Anterior cingulate cortex (tissue), 58 donors: ENCODE measurements at regions not wholly inside any gene's neighbourhood (a gene's known extent, or its start where the extent isn't known, plus 50 kb on each side); places are given as distances from the start of the nearest gene placed in this dataset.

ENCODE experiments used
- DNase-seq, 58 donors: peaks; one replicate each; lab custom pipeline; 2025; lab: John Stamatoyannopoulos, UW

DNA sequence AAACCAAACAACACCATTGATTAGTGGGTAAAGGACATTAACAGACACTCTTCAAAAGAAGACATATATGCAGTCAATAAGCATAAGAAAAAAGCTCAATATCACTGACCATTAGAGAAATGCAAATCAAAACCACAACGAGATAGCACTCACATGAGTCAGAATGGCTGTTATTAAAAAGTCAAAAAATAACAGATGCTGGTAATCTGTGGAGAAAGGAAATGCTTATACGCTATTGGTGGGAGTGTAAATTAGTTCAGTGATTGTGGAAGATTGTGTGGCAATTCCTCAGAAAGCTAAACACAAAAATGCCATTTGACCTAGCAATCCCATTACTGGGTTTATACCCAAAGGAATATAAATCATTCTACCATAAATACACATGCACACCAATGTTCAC lies 182.6 kb downstream of the TRPC6 start:
- no peak for DNase-seq

DNA sequence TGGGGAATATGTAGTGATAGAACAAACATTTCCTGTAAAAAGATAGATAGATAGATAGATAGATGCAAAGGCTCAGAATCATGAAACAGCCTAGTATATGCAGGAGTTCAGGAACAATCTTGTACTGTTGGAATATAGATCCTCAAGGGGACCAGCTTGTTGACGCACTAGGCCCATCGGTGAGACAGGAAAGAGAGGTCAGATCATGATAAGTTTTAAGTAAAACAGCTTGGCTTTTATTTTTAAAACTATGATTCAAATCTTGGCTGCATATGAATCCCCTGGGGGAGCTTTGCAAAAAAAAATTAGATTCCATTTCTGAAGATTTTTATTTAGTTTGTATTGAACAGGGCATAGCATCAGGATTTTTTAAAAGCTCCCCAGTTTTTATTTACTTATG lies 185.8 kb downstream of the TRPC6 start:
- no peak for DNase-seq

DNA sequence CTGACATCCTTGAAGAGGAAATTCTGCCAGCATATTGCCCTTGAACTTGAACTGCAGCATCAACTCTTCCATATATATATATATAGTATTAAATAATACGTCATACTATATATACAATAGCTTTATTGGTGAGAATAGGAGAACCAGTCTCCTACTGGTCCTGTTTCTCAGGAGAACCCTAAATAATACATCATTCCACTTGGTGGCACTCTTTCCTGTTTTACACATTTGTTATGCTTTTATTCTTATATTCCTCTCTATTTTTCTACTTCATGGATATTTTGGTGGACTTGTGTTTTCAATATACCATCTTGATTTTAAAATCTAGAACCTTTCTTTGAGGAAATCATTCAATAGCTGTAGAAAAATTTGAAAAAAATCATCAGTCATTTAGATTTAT lies 193.3 kb downstream of the TRPC6 start:
- no peak for DNase-seq

DNA sequence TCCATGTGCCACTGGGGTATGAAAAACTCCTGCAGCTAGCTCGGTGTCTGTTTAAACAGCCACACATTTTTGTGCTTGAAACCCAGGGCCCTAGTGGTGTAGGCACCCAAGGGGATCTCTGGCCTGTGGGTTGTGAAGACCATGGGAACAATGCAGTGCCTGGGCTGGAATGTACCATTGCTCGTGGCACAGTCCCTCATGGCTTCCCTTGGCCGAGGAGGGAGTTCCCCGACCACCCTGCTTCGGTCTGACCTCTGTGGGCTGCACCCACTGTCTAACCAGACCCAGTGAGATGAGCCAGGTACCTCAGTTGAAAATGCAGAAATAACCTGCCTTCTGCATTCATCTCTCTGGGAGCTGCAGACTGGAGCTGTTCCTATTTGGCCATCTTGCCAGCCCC lies 214.0 kb downstream of the TRPC6 start:
- no peak for DNase-seq

DNA sequence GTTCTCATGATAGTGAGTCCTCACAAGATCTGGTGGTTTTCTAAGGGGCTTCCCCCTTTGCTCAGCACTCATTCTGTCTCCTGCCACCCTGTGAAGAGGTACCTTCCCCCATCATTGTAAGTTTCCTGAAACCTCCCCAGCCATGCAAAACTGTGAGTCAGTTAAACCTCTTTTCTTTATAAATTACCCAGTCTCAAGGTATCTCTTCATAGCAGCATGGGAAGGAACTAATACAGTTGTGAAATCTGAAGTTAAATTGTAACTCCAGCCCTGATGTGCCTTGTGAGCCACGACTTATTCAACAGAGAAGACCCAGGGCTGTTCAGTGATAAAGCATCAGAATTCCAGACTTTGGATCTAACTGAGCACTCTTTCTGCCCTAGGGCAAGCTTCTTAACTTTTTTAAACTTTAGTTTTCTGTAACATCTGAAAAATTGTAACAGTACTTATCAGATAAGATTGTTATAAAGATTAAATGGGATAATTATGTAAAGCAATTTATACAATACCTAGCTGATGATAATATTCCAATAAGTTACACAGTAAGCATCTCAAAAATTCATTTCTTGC lies 220.0 kb downstream of the TRPC6 start:
- no peak for DNase-seq

DNA sequence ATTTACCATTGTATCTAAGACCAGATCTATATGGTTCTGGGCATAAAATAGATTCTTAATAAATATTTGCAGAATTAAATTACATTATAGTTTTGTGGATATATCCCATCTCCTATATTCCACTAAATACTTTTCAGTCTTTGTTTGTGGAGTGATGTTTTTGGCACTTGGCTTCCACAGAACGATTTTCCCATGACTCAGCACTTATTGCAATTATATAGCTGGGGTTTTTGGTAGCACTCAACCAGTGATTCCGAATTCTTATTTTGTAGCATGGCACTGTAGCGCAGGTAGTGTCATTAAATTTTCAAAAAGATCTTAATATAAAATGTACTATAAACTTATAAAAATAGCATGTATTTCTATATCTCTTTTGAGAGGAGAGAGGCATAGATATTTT lies 221.2 kb downstream of the TRPC6 start:
- DNase-seq, result no peak

DNA sequence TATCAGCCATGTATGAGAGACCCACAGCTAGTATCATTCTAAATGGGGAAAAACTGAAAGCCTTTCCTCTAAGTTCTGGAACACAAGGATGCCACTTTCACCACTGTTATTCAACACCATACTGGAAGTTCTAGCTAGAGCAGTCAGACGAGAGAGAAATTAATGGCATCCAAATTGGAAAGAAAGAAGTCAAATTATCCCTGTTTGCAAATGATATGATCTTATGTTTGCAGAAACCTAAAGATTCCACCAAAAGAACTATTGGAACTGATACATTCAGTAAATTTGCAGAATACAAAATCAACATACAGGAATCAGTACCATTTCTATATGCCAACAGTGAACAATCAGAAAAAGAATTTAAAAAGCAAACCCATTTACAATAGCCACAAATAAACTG lies 226.0 kb downstream of the TRPC6 start:
- no peak for DNase-seq

DNA sequence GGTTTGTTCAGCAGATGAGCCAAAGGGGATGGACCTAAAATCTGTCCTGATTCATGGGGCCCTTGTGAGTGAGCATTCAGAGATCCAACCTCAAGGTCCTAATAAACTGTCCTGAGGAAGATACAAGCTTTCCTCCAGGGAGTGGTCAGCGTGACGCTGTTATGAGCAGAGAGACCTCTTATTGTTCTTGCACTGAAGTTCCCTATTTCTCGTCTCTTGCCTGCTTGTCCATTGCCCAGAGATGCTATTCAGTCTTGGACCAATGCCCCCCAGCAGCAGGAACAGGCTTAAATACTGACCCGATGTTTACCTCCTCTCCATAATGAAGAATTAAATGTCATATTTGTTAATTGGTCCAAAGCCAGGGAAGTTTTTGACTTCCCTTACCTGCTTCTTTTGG lies 225.2 kb upstream of the PGR start:
- DNase-seq, result no peak

DNA sequence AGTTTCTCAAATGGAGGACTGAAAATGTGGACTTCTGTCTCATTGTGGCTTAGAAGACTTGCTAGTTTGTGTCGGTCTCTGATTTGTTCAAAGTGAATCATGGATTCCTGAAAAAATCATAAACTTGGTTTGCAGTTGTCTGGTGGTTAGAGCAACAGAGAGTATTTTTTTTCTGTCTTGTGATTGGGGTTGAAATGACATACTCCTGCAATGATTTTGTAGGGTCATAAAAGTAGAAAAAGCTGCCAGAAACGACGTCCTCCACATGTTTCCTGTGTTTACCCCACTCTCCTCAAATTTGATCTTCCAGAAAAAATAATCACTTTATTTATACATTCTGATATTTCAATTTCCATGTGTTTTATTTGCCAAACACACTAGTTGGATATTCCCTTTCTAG lies 219.2 kb upstream of the PGR start:
- DNase-seq, result no peak

DNA sequence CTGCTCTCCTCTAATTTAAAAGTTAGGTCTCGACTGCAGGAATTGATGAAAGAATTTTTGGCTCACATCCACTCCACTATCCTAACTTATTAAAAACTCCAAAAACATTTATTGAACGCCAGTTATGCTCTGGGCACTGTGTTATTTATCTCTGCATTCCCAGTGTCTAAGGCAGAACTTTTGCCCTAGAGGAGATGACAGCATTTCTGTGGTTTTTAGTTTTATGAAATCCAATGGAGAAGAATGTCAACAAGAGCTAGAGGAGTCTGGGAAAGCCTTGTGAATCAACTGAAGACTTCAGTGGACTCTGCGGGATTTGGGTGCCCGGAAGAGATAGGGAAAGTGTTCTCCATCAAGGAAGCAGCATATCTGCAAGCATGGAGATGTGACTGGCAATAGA lies 217.0 kb upstream of the PGR start:
- DNase-seq, result no peak

DNA sequence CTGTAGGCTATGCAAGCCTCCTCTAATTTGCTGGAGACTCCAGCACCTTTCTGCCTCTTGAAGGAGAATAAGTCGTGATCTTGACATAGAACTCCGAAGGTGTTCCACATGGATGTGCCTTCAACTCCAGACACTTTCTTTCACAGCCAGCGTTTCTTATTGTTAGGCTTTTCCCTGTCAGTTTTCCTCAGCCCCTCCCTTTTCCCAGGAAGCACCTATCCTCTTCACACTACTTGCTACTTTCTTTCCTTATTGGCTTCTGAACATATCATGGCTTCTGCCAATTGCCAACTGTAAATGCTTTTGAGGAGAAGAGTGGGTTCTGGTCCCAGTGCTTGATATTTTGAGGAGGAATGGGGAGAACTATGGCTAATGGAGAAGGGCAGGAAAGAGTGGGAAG lies 216.3 kb upstream of the PGR start:
- DNase-seq, result no peak

DNA sequence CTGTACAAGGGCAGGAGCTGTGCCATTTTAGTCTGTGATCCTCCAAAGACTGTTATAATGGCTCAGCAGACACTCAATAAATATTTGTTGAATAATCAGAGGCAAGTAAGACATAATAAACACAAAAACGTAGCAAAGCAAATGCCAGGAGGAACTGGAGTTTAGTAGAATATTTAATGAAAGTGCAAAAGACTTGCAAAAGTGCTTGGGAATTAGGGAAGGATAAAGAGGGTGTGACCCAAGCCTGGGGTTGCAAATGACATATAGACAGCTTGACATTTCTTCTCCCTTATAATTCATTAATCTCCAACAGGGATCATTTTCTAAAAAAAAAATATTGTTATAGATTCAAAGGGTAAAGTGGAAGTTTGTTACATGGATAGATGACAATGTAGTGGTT lies 212.7 kb upstream of the PGR start:
- DNase-seq, result no peak

DNA sequence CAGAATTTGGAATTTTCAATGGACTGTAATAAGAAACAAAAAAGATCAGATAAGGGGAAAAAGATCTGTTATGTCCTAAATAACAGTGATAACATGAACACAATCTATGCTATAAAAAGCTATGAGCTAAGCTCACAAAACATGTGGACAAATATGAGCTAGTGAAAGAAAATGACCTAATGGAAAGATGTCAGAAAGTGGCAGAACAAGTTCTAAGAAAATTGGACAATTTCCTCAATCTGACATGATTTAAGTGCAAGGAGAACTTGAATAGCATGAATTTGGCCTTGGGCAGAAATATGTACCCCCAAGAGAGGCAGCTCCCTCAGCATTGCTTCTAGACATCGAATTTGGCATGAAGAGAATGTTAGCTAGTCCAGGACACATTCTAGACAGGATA lies 212.0 kb upstream of the PGR start:
- no peak for DNase-seq

DNA sequence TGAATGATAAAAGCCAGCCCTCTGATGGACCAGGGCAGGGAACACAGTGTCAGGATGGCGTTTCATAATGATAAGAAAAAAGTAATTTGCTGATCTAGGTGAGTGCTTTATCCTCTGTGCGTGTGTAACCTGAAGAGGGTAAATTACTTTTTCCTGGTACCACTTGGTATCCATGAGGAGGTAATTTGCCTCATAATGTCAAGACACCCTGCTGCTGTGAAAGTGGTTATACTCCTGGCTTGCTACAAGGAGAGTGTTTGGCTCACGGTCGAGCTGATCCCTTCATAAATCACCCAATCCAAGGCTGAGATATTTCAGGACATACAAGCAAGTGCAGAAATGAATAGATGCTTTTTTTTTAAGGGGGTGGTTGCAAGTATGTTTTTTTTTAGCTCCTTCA lies 207.2 kb upstream of the PGR start:
- DNase-seq, result no peak

DNA sequence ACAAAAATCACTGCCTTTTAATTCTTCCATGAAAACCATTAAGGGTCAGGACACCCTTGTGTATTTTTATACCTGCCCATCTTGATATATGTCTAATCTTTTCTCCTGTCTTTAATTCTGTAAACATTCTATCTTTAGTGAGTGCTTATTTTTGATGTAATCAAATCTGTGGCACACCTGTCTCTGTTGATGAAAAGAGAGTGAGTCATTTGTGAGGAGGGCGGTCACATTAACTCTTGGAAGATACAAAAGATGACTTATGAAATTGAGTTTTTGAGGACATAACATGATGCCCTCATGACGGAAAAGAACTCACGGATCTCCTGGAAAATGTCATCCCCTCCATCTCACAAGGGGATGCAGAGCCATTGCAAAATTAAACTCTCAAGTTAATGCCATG lies 206.5 kb upstream of the PGR start:
- DNase-seq, result no peak

DNA sequence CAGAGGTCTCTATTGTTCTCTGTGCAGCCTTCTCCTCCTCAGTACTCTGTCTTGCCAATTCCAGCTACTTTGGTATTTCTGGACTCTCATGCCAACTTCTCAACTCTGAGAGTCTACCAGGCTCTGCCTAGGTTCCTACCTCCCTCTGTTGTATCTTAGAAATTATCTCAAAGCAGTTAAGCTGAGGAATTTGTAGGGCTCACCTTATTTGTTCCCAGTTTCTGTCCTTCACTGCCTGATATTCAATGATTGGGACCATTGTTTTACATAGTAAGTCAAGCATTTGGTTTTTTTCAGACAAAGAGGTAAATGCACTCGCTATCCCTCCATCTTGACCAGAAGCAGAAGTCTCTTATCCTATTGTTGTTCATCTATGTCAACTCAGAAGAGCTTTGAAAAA lies 205.0 kb upstream of the PGR start:
- no peak for DNase-seq

DNA sequence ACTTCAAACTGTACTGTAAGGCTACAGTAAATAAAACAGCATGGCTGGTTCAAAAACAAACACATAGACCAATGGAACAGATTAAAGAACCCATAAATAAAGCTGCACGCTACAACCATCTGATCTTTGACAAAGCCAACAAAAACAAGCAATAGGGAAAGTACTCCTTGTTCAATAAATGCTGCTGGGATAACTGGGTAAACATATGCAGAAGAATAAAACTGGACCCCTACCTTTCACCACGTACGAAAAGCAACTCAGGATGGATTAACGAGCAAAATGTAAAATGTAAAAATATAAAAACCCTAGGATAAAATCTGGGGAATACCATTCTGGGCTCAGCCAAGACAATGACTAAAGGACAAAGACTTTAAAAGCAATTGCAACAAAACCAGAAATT lies 201.8 kb upstream of the PGR start:
- no peak for DNase-seq

DNA sequence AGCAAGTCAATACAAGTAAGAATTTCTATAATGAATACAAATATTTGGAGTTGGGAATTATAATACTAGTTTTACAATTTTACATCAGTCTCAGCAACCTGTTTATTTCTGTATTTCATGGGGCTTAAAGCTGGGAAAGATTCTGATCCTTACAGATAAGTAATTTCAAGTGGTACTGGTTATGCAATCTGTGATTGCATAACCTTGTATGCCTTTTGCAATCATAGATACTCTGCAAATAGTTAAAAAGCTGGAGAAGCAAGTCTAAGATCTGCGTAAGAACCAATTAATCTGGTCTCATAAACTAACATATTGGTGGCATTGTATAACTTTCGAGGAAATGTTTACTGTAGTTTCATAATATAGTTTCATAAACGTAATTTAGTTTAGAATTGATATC lies 198.3 kb upstream of the PGR start:
- DNase-seq, result no peak

DNA sequence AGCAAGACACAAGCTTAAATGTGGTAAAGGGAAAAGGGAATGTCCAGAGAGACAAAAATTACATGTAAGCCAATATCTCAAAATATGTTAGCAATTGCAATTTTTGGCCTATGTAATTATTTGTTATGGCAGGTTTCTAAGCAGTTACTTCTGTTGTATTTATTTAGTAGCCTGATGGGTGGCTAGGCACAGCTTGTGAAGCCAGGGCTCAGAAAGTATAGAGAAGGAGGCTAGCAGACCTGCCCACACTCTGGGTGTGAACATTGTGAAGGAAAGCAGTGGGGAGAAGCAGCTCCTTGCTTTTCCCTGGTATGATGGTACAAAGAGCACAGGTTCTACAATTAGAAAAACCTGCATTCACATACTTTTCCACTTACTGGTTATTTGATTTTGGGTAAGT lies 196.5 kb upstream of the PGR start:
- DNase-seq, result no peak

DNA sequence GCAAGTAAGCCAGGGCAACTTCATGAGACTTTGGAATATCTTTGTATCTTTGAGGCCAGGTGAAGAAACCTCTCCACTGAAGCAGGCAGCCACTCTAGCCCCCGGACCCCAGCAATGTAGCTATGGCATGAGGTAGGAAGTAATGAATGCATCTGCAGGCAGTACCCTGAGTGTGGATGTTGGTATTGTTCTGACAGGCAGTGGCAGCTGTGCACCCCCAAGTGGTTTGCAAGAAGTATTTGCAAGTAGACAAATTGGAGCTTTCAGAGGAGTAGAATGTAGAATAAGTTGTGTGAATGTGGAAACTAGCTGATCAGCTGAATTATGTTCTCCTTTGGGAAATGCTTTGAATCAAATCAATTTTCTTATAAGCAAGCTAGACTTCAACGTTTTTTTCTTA lies 194.4 kb upstream of the PGR start:
- no peak for DNase-seq

DNA sequence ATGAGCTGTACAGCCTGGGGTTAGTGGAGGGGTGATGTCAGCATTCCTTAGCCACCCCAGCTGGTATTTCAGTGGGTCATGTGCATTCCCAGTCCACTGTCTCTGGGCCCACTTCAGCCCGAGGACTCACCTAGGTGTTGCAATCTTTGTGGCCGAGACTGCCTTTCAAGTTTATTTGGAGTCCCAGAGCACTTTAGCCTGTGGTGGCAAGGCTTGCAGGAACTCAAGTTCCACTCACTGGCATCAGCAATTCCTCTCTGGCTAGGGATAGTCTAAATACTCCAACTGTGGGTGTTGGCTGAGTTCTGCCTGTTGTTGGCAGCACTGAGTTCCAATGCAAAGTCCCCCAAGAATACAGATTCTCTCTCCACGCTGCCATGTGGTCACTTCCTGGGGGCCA lies 191.6 kb upstream of the PGR start:
- no peak for DNase-seq

DNA sequence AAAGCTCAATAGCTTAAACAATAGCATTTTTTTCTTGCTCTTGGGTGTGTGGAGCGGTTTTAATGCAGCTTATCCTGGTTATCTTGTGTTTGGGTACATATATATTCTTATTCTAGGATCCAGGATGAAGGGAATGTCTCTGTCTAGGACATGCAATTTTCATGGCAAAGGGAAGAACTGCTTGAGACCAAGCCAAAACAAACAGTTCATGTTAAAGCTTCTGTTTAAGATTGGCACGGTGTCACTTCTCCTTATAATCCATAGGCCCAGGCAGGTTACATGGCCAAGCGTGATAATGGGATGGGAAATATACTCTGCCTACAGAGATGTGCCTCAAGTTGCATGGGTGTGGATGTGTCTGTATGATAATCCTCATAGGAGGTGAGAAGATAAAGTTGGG lies 177.1 kb upstream of the PGR start:
- no peak for DNase-seq

DNA sequence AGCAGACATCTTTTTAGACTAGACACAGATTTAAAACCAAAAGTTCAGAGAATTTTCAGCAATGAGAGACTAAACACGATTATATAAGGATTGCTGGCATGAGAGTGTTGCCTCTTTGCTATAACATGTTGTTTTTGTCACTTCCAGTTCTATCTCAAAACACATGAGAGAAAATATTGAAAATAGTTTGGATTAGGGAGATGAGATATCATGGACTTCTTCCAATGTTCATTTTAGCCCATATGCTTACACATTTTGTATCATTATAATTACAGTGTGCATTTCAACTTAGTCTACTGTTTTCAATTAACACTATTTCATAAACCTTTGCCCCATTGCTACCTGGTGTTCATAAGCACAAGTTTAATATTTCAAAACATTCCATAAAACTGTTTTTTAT lies 175.9 kb upstream of the PGR start:
- DNase-seq, result no peak

DNA sequence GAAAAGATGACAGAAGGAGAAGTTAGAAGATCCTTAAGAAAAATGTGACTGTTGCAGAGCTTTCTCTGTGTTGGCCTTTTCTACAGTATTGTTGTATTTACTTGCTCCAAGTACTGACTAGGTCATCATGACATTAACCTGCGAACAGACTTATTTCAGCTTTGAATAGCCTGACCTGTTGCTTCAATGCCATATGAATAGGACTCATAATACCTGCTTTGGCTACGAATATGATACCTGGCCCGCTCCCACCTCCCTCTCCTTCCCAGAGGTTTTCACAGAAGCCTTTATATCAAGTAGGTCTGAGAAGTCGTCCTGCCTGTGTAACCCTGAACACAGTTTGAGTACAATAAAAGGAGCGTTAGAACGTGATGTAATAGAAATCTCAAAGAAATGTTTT lies 169.6 kb upstream of the PGR start:
- no peak for DNase-seq
